OCI-M1 (cell line): ENCODE measurements at regions not wholly inside any gene's neighbourhood (a gene's known extent, or its start where the extent isn't known, plus 50 kb on each side); places are given as distances from the start of the nearest gene placed in this dataset.

Experiments used
- DNase-seq: peaks from one replicate; lab custom pipeline; 2025; lab: John Stamatoyannopoulos, UW

DNA sequence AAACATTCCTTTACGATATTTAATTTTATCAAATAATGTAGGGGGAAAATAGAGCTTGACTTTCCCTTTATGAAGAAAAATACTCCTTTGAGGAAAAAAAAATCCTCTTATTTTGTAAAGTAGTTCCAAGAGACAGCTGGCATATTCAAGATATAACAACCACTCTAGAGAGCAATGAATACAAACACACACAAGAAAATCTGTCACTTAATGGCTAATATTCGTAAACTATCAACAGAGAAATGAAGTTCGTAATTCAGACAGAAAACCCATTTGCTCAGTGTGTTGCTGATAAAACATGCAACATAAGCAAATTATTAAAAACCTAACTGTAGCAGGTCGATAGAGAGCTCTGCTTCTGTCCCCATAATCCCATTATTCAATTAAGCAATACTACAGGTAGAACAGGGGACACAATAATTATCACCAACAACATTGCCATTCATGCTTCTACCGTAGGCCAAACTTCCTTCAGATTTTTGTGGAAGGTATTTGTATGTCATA is 714.4 kb upstream of the MARCKS start:
- DNase-seq: no peak

DNA sequence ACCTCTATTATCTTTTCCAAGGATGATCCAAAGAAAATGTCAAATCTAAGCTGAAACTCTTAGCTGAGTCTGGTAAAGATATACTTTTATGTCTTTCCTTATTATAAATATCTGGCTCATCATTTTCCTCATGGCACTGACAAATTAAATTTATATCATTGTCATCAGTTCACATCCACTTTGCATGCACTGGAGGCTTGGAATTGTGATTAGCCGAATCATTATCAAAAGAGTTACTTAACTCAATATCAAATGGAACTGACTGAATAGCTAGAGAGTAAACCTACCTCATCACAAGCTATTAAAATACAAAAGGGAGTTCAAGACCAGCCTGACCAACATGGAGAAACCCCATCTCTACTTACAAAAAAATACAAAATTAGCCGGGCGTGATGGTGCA is 713.9 kb upstream of the MARCKS start:
- no peak for DNase-seq

DNA sequence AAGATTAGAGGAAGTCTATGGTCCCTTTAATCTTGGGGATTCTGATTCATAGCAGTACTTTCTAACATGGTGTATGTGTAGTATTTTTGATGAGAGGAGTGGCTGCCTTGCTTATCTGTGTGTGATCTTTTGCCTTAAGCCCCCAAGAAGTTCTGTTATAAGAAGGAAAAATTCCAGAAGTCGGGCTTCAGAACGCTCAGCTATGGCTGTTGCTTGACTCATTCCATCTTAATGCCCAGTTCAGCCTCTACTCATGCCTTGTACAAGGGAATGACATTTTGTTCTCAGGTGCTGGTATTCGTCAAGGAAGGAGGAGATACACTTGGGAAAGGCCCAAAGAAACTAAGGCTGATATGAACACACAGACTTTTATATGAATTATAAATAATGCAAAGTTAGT is 713.0 kb upstream of the MARCKS start:
- no peak for DNase-seq

GRCh38 chr6:113146878-113147277 is 710.3 kb upstream of the MARCKS start:
- peak; percentile 9 for DNase-seq

DNA sequence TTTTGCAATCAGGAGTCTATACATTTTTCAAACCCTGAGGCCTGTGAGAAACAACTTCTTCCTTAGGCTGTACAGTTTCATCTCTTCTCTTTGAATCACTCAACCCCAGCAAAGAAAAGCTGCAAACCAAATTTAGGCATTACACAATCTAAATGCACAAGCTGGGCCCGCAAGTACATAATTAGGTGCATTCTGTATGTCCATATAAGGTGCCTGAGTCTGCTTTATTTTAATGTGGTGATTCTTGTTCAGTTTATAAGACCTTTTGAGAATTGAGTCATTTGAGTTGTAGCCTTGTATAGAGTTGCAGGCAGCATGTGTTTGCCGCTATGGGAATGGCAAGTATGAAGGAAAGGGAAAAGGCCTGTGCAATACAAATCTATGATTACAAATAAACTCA is 709.6 kb upstream of the MARCKS start:
- no peak for DNase-seq

DNA sequence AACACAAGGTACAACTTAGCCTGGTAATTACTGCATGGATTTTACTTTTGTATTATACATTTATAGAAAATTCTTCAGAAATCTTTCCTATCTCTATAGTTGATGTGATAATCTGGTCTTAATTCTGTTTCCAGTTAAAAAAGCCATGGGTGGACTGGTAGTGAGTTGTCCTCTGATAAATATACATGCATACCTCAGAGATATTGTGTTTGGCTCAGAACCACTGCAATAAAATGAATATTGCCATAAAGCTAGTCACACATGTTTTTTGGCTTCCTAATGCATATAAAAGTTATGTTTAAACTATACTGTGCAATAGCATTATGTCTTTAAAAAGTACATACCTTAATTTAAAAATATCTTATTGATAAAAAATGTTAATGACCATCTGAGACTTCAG is 708.6 kb upstream of the MARCKS start:
- DNase-seq: no peak

- DNase-seq: no peak
Observed at GRCh38 chr6:113149511-113149910, 707.6 kb upstream of the MARCKS start.

GRCh38 chr6:113160306-113161017 is 696.7 kb upstream of the MARCKS start:
- DNase-seq: no peak

DNA sequence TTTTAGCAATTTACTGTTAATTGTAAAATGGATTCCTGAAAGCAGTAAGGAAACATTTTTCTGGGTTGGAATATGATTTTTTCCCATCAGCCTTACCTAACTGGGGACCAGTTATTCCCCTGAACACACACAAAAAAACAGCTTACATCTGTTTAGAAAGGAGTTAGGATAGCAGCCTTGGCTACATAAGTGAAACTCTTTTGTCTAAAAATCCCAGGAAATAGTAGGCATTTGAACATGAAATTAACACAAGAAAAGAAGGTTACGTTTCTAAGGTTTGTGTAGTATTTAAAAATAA is 696.2 kb upstream of the MARCKS start:
- DNase-seq: no peak

DNA sequence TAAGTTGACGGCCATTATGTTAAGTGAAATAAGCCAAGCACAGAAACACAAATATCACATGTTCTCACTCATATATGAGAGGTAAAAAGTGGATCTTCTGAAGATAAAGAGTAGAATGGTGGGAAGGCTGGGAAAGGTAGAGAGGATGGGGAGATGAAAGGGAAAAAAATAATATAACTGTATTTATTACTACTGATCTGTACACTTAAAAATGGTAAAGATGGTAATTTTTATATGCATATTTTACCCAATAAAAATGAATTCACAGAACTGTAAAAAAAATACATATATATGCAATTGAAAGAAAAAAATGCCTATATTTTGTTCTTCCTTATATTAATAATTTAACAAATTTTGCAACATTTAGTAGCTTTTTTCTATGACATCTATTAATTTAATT is 694.4 kb upstream of the MARCKS start:
- no peak for DNase-seq

- no peak for DNase-seq
Observed at GRCh38 chr6:113168057-113168456, 689.1 kb upstream of the MARCKS start.

DNA sequence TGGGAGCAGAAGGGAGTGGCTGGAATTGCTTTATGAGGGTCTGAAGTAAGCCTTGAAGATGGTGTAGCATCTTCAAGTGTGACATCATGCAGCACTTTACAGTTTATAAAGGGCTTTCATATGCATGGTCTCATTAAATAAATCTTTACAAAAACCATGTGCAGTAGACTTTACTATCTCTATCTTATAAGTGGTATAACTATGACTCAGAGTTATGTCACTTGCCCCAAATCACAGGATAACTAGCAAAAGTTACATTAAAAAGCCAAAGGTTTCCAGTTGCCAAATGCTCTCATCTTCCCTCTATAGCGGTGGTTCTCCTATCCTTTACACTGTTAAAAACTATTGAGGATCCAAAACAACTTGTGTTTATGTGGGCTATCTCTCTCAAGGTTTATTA is 687.7 kb upstream of the MARCKS start:
- DNase-seq: no peak

DNA sequence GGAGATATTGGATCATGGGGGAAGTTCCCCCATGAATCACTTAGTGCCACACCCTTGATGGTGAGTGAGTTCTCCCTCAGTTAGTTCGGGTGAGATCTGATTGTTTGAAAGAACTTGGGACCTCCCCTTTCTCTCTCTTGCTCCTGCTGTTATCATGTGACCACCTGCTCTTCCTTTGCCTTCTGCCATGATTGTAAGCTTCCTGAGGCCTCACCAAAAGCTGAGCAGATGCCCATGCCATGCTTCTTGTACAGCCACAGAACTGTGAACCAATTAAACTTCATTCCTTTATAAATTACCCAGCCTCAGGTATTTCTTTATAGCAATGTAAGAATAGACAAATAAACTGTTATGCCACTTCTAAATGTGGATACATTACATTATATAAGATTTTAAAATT is 686.7 kb upstream of the MARCKS start:
- no peak for DNase-seq

GRCh38 chr6:113171882-113172281 is 685.3 kb upstream of the MARCKS start:
- no peak for DNase-seq

- no peak for DNase-seq
Observed at GRCh38 chr6:113172531-113172966, 684.6 kb upstream of the MARCKS start.

DNA sequence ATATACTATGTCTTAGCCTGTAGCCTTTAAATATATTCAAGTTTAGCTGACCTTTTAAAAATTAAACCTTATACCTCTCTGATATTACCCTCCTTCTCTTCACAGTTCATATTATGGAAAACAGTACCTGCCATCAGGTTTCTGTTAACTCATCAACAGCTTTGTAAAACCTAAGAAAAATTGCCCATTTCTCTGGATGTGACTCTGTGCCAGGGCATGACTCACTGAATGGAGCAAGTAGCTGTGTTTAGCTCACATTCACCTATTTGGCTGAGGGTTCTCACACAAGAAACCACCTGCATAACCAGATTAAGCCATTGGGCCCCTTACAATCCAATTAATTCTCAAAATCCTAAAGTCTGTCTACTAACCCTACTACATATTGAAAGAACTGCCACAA is 678.8 kb upstream of the MARCKS start:
- DNase-seq: no peak

- no peak for DNase-seq
Observed at GRCh38 chr6:113181164-113181563, 676.0 kb upstream of the MARCKS start.

DNA sequence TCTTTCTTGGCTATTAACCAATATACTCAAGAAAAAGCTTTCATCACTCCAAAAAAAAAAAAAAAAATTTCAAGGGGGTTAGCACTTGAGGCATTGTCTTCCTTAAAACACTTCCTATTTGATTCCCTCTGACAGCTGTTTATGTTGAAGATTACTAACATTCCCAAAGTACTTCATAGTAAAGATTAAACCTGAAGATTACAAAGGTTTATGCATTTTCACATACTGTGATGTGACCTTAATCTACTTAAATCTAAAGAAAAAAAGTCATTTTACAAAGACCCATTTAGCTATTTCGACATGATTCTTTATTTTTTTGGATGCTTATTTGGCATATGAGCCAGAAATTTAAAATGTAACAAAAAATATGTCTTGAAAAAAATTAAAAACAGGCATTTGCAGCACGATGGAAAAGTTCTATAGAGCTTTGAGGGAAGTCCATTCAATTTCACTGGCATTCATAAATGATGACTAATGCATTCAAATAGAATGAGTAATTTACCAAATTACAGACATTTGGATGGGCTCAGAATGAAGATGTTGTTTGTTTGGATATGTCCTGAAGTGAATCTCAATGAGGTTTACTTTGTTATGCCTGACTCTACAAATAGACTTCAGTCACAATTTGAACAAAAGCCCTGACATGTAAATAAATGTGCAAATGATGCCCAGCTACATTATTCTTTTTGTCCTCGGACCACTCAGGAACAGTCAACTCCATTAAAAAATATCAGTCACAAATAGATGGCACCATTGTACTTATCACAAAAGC is 674.6 kb upstream of the MARCKS start:
- DNase-seq: no peak

DNA sequence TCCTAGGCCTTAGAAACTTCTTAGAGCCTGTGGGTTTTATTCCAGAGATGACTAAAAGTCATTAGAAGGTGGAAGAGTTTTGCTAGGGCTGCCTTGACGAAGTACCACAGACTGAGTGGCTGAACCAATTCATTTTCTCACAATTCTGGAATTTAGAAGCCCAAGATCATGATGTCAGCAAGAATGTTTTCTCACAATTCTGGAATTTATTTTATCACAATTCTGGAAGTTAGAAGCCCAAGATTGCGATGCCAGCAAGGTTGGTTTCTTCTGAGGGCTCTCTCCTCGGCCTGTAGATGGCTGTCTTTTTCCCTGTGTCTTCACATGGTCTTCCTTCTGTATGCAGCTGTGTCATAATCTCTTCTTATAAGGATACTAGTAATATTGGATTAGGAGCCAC is 672.9 kb upstream of the MARCKS start:
- DNase-seq: no peak

GRCh38 chr6:113184736-113185135 is 672.4 kb upstream of the MARCKS start:
- no peak for DNase-seq

- no peak for DNase-seq
Observed at GRCh38 chr6:113185299-113185698, 671.8 kb upstream of the MARCKS start.

- DNase-seq: no peak
Observed at GRCh38 chr6:113187661-113188060, 669.5 kb upstream of the MARCKS start.

GRCh38 chr6:113188962-113189361 is 668.2 kb upstream of the MARCKS start:
- DNase-seq: no peak

DNA sequence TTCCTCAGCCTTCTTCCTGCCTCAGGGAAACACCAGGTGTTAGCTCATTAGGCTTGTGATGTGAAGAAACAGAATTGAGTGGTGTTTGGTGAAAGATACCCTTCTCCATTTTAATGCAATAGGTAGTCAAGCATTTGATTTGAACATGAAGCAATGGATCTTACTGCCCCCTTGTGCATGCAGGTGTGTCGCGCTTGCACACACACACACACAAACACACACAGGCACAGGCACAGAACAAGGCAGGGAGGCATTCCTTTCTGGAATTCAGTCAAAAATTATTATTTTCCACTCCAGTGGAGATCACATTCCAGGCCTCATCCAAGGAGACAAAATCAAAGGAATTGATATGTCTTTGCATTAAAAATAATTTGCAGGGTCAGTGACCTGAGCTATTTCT is 667.0 kb upstream of the MARCKS start:
- DNase-seq: peak; percentile 12
